ENCODE measurements at regions not wholly inside any gene's neighbourhood (a gene's known extent, or its start where the extent isn't known, plus 50 kb on each side); places are given as distances from the start of the nearest gene placed in this dataset.

DNA sequence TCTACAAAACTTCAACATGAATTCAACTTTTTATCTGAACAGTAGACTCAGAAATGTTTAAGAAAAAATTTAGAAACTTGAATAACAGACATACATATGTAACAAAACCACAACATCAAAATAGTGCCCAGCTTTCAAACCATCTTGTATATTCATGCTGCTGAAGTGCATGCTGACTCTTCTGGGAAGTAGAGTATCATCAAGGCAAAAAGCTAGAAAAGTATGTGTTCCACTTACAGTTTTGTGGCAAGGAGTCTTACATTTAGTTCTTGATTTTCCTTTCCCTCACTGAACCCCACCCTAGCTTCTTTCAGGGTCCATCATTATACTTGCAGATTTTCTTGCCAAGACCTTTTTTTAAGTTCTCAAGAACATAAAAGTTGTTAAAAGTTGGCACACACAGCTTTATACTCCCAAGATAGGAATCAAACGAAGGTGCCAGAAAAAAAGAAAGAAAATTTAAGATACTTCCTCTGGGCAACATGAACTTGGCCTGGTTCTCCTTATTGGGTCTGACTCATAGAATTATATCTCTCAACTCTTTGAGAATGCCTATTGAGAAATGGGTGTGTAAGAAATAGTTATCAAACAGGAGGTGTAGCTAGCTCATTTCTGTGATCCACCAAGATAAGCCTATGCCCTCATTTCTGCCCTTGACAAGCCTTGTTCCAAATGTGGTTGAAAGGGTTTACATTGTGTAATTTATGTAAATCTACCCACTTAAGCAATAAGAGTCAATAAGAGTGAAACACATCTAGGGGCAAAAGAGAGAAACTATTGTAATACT is 667.6 kb upstream of the ACVR2A start:
- no peaks in the 10 kb centered on the region for H3K36me3 ChIP-seq (ENCODE audit: control insufficient read depth in 5 of 5, insufficient read depth in 5 of 5, low read length in 5 of 5)
- H3K27ac ChIP-seq (ENCODE audit: low read depth, low read length), result no peak overlapping the region
- H3K27me3 ChIP-seq (ENCODE audit: control insufficient read depth in 5 of 5, insufficient read depth in 4 of 5, low read length in 5 of 5), result no peaks in the 10 kb centered on the region
- H3K4me3 ChIP-seq (ENCODE audit: low read depth in 1 of 5, low read length in 5 of 5), result no peak overlapping the region
- H3K9me3 ChIP-seq (ENCODE audit: control insufficient read depth in 5 of 5, low read length in 5 of 5), result no peaks in the 10 kb centered on the region
- H3K4me1 ChIP-seq (ENCODE audit: control insufficient read depth in 5 of 5, insufficient read depth in 5 of 5, low read length in 5 of 5), result peaks cover 0 to 5% (median 0%) of the 10 kb centered on the region in 5 donors
- H3K9ac ChIP-seq (ENCODE audit: low read length in 5 of 5), result no peak overlapping the region

DNA sequence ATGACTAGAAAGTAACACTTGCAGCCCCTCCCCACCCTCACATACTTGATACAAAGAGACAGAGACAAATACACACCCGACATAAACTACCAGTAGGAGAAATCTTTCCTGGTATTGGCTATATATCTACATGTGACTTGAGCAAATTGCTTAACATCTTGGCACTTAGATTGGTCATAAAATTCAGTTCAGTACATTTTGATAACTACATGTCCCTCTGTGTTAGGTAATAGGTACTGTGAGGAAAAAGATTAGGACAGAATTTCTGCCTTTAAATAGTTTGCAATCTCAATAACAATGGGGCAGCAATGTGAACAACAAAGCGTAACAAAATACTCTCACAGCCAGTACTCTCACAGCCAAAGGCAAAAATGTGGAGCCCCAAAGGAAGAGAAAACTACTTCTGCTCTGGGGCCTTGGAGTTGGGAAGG is 670.0 kb upstream of the ACVR2A start:
- H3K36me3 ChIP-seq (ENCODE audit: control insufficient read depth in 5 of 5, insufficient read depth in 5 of 5, low read length in 5 of 5), result no peaks in the 10 kb centered on the region
- H3K4me3 ChIP-seq (ENCODE audit: low read depth in 1 of 5, low read length in 5 of 5), result no peak overlapping the region
- peaks cover 0 to 8% (median 0%) of the 10 kb centered on the region in 5 donors for H3K4me1 ChIP-seq (ENCODE audit: control insufficient read depth in 5 of 5, insufficient read depth in 5 of 5, low read length in 5 of 5)
- H3K9ac ChIP-seq (ENCODE audit: low read length in 5 of 5), result no peak overlapping the region
- no peaks in the 10 kb centered on the region for H3K27me3 ChIP-seq (ENCODE audit: control insufficient read depth in 5 of 5, insufficient read depth in 4 of 5, low read length in 5 of 5)
- H3K27ac ChIP-seq (ENCODE audit: low read depth, low read length), result no peak overlapping the region
- H3K9me3 ChIP-seq (ENCODE audit: control insufficient read depth in 5 of 5, low read length in 5 of 5), result no peaks in the 10 kb centered on the region

DNA sequence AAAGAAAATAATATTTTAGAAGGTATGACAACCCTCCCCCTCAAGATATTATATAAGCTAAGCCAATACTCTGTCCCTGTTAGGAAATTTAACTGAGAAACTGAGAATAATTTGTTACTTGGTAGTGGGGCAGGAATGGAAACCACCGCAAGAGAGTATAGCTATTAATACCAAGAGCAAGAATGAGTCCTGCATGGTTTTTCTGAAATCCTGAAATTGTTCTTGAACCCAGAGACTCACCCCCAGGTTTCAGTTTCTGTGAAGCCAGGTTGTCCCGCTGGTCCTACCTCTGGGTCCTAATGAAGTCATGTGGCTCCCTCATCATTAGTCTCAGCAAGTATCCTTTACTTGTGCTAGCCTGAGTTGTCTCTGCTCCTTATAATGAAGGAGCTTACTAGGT is 671.0 kb upstream of the ACVR2A start:
- H3K27me3 ChIP-seq (ENCODE audit: control insufficient read depth in 5 of 5, insufficient read depth in 4 of 5, low read length in 5 of 5), result no peaks in the 10 kb centered on the region
- H3K27ac ChIP-seq (ENCODE audit: low read depth, low read length), result no peak overlapping the region
- H3K36me3 ChIP-seq (ENCODE audit: control insufficient read depth in 5 of 5, insufficient read depth in 5 of 5, low read length in 5 of 5), result no peaks in the 10 kb centered on the region
- no peak overlapping the region for H3K4me3 ChIP-seq (ENCODE audit: low read depth in 1 of 5, low read length in 5 of 5)
- no peaks in the 10 kb centered on the region for H3K9me3 ChIP-seq (ENCODE audit: control insufficient read depth in 5 of 5, low read length in 5 of 5)
- peaks cover 0 to 8% (median 0%) of the 10 kb centered on the region in 5 donors for H3K4me1 ChIP-seq (ENCODE audit: control insufficient read depth in 5 of 5, insufficient read depth in 5 of 5, low read length in 5 of 5)
- H3K9ac ChIP-seq (ENCODE audit: low read length in 5 of 5), result no peak overlapping the region

DNA sequence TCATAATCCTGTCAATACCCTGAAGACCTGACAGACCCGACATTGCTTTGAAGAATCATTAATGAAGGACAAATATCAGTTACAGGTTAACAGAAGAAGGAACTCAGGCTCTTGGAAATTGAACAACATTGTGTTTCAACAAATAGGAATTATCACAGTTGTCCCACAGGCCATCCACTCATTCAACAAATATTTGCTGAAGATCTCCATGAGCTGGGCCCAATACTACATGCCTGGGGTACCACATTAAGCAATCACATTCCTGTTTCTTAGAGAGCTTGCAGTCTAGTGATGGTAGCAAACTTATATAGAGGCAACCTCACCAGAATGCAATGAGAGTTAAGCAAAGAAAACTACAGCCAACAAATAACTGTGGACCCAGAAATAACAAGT is 671.6 kb upstream of the ACVR2A start:
- Histone ChIP-seq H3K4me1 (ENCODE audit: control insufficient read depth in 5 of 5, insufficient read depth in 5 of 5, low read length in 5 of 5) (peaks cover 0 to 8% (median 0%) of the 10 kb centered on the region in 5 donors), H3K36me3 (ENCODE audit: control insufficient read depth in 5 of 5, insufficient read depth in 5 of 5, low read length in 5 of 5) (no peaks in the 10 kb centered on the region), H3K9ac (ENCODE audit: low read length in 5 of 5) (no peak overlapping the region), H3K27me3 (ENCODE audit: control insufficient read depth in 5 of 5, insufficient read depth in 4 of 5, low read length in 5 of 5) (no peaks in the 10 kb centered on the region), H3K9me3 (ENCODE audit: control insufficient read depth in 5 of 5, low read length in 5 of 5) (no peaks in the 10 kb centered on the region), H3K4me3 (ENCODE audit: low read depth in 1 of 5, low read length in 5 of 5) (no peak overlapping the region), H3K27ac (ENCODE audit: low read depth, low read length) (no peak overlapping the region)

DNA sequence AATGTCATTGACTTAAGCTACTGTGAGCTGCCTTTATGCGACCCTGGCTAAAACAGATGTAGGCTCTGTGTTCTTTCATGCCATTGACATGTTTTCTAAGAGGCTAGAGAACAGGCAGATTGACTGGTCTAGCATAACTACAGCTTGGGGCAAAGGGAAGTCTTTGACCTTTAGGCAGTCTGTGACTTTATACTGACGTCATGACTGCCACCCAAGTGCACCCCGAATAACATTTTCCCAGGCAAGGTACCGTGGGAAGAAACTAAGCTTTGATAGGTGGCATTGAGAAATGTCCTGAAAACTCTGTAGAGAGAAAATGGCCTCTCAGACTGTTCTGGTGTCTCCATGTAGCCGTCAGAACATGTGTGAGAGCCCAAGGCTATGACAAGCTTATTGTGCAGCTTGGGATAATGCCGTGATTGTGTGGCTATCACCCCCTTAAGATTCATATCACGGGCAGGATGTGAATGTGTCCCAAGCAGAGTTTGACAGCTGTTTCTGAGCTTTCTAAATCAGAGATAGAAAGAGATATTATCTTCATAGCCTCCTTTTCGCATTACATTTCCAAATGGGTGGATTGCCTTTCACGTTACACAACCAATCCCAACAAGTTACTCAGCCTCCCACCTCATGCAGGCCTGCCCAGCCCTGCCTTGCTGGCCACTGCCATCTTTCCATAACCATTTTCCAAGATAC is 672.2 kb upstream of the ACVR2A start:
- Histone ChIP-seq H3K27me3 (ENCODE audit: control insufficient read depth in 5 of 5, insufficient read depth in 4 of 5, low read length in 5 of 5) (no peaks in the 10 kb centered on the region), H3K36me3 (ENCODE audit: control insufficient read depth in 5 of 5, insufficient read depth in 5 of 5, low read length in 5 of 5) (no peaks in the 10 kb centered on the region), H3K9me3 (ENCODE audit: control insufficient read depth in 5 of 5, low read length in 5 of 5) (no peaks in the 10 kb centered on the region), H3K4me3 (ENCODE audit: low read depth in 1 of 5, low read length in 5 of 5) (no peak overlapping the region), H3K27ac (ENCODE audit: low read depth, low read length) (no peak overlapping the region), H3K4me1 (ENCODE audit: control insufficient read depth in 5 of 5, insufficient read depth in 5 of 5, low read length in 5 of 5) (peaks cover 0 to 8% (median 0%) of the 10 kb centered on the region in 5 donors), H3K9ac (ENCODE audit: low read length in 5 of 5) (no peak overlapping the region)

DNA sequence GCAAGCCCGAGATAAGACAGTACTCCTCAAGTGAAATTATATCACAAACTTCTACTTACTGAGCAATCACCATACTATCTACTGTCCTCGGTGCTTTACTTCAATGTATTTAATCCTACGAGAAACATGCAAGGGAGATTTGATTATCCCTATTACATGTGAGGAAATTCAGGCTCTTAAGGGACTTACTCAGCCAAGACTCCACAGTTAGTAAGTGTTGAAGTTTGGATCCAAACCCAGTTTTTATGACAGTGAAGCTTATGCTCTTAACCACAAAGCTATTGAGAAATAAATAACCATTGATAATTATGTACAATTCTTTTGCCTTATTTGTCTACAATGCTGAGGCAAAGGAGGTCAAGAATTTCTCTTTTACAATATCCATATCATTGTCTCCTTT is 672.9 kb upstream of the ACVR2A start:
- no peak overlapping the region for H3K4me3 ChIP-seq (ENCODE audit: low read depth in 1 of 5, low read length in 5 of 5)
- H3K27ac ChIP-seq (ENCODE audit: low read depth, low read length), result no peak overlapping the region
- no peaks in the 10 kb centered on the region for H3K27me3 ChIP-seq (ENCODE audit: control insufficient read depth in 5 of 5, insufficient read depth in 4 of 5, low read length in 5 of 5)
- no peaks in the 10 kb centered on the region for H3K9me3 ChIP-seq (ENCODE audit: control insufficient read depth in 5 of 5, low read length in 5 of 5)
- H3K36me3 ChIP-seq (ENCODE audit: control insufficient read depth in 5 of 5, insufficient read depth in 5 of 5, low read length in 5 of 5), result no peaks in the 10 kb centered on the region
- peaks cover 0 to 8% (median 0%) of the 10 kb centered on the region in 5 donors for H3K4me1 ChIP-seq (ENCODE audit: control insufficient read depth in 5 of 5, insufficient read depth in 5 of 5, low read length in 5 of 5)
- H3K9ac ChIP-seq (ENCODE audit: low read length in 5 of 5), result no peak overlapping the region

DNA sequence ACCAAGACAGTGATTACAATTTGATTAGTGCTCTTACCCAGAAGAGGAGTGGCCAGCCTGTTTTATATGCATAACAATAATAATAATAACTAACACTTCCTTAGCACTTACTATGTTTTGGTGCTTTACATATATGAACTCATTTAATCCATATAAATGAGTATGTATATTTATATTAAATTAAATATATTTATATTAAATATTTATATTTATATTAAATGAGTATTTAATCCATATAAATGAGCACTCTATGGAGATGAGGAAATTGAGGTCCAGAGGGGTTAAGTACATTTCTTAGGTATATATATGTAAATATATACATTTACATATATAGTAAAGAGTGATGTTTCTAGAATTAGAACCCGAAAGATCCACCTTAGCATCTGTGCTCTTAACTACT is 673.9 kb upstream of the ACVR2A start:
- H3K9me3 ChIP-seq (ENCODE audit: control insufficient read depth in 5 of 5, low read length in 5 of 5), result no peaks in the 10 kb centered on the region
- no peak overlapping the region for H3K9ac ChIP-seq (ENCODE audit: low read length in 5 of 5)
- peaks cover 0 to 8% (median 0%) of the 10 kb centered on the region in 5 donors for H3K4me1 ChIP-seq (ENCODE audit: control insufficient read depth in 5 of 5, insufficient read depth in 5 of 5, low read length in 5 of 5)
- H3K4me3 ChIP-seq (ENCODE audit: low read depth in 1 of 5, low read length in 5 of 5), result no peak overlapping the region
- H3K27me3 ChIP-seq (ENCODE audit: control insufficient read depth in 5 of 5, insufficient read depth in 4 of 5, low read length in 5 of 5), result no peaks in the 10 kb centered on the region
- H3K36me3 ChIP-seq (ENCODE audit: control insufficient read depth in 5 of 5, insufficient read depth in 5 of 5, low read length in 5 of 5), result no peaks in the 10 kb centered on the region
- no peak overlapping the region for H3K27ac ChIP-seq (ENCODE audit: low read depth, low read length)

DNA sequence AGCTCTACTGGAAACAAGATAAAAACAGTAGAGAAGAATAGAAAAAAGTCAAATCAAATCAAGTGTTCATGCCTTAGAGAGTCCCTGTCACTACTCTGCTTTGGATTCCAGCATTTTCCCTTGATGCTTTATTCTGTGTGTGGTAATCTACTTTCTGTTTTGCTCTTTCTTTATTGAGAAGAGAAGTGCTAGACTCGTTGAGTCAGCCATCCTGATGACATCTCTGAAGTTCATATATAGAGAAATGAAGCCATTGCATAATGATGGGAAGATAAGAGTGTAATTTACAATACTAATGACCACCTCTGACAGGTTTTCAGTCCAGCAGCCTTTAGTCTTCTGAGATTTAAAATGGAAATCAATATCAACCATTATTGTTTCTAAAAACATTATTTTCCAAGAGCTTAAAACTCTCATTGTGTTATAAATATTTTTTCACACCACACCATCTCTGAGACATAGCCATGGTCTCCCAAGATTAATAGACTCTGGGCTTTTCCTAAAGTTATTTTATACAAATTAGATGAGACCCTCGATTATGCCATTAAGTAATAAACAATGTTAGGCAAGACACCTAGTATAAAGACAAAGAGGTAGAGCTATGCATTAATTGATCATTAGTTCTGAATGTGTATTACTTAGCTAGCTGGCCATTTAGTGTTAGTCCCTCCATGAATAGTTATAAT is 679.0 kb upstream of the ACVR2A start:
- Histone ChIP-seq H3K9ac (ENCODE audit: low read length in 5 of 5) (no peak overlapping the region), H3K27ac (ENCODE audit: low read depth, low read length) (no peak overlapping the region), H3K9me3 (ENCODE audit: control insufficient read depth in 5 of 5, low read length in 5 of 5) (no peaks in the 10 kb centered on the region), H3K36me3 (ENCODE audit: control insufficient read depth in 5 of 5, insufficient read depth in 5 of 5, low read length in 5 of 5) (no peaks in the 10 kb centered on the region), H3K4me1 (ENCODE audit: control insufficient read depth in 5 of 5, insufficient read depth in 5 of 5, low read length in 5 of 5) (no peaks in the 10 kb centered on the region), H3K27me3 (ENCODE audit: control insufficient read depth in 5 of 5, insufficient read depth in 4 of 5, low read length in 5 of 5) (no peaks in the 10 kb centered on the region), H3K4me3 (ENCODE audit: low read depth in 1 of 5, low read length in 5 of 5) (no peak overlapping the region)

DNA sequence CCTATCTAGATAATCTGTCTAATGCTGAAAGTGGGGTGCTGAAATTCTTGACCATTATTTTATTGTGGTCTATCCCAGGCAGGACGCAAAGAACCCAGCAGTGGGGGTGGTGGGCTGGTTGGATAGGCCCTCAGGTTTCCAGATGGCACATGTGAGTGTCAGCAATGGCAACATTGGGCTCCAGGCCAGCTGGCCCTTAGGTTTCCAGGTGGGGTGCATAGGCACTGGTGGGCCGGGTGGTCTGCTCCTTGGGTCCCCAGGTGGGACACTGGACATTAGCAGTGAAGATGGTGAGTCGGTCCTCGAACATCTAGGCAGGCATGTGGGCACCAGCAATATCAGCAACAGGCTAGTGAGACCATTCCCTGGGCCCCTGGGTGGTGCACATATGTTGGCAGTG is 680.3 kb upstream of the ACVR2A start:
- no peaks in the 10 kb centered on the region for H3K27me3 ChIP-seq (ENCODE audit: control insufficient read depth in 5 of 5, insufficient read depth in 4 of 5, low read length in 5 of 5)
- no peaks in the 10 kb centered on the region for H3K4me1 ChIP-seq (ENCODE audit: control insufficient read depth in 5 of 5, insufficient read depth in 5 of 5, low read length in 5 of 5)
- H3K36me3 ChIP-seq (ENCODE audit: control insufficient read depth in 5 of 5, insufficient read depth in 5 of 5, low read length in 5 of 5), result no peaks in the 10 kb centered on the region
- no peak overlapping the region for H3K27ac ChIP-seq (ENCODE audit: low read depth, low read length)
- no peak overlapping the region for H3K4me3 ChIP-seq (ENCODE audit: low read depth in 1 of 5, low read length in 5 of 5)
- no peak overlapping the region for H3K9ac ChIP-seq (ENCODE audit: low read length in 5 of 5)
- no peaks in the 10 kb centered on the region for H3K9me3 ChIP-seq (ENCODE audit: control insufficient read depth in 5 of 5, low read length in 5 of 5)

DNA sequence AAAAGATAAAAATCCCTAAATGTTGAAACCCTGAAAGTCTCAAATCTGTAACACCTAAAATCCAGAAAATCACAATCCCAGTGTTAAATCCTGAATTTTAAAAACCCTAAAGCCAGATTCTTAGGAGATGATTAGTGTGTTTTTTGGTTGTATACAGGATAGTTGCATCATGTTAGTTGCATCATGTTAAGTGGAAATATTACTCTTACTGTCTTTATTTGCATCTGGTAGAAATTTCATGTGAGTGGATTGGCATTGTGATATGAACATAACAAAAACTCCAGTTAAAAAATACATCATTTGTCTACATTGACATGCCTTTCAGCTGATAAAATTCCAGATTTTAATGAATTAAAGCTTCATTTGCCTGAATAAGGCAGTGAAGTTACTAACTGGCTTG is 683.1 kb upstream of the ACVR2A start:
- Histone ChIP-seq H3K9me3 (ENCODE audit: control insufficient read depth in 5 of 5, low read length in 5 of 5) (peaks cover 0 to 4% (median 0%) of the 10 kb centered on the region in 5 donors), H3K4me1 (ENCODE audit: control insufficient read depth in 5 of 5, insufficient read depth in 5 of 5, low read length in 5 of 5) (no peaks in the 10 kb centered on the region)

More for the DNA sequence above, 683.1 kb upstream of the ACVR2A start:
- H3K4me3 ChIP-seq (ENCODE audit: low read depth in 1 of 5, low read length in 5 of 5), result no peak overlapping the region
- H3K27me3 ChIP-seq (ENCODE audit: control insufficient read depth in 5 of 5, insufficient read depth in 4 of 5, low read length in 5 of 5), result no peaks in the 10 kb centered on the region
- H3K36me3 ChIP-seq (ENCODE audit: control insufficient read depth in 5 of 5, insufficient read depth in 5 of 5, low read length in 5 of 5), result no peaks in the 10 kb centered on the region
- H3K9ac ChIP-seq (ENCODE audit: low read length in 5 of 5), result no peak overlapping the region
- H3K27ac ChIP-seq (ENCODE audit: low read depth, low read length), result no peak overlapping the region
